ENCODE measurements at regions not wholly inside any gene's neighbourhood (a gene's known extent, or its start where the extent isn't known, plus 50 kb on each side); places are given as distances from the start of the nearest gene placed in this dataset.
"Not testable (repeated sequence)": the region's sequence is repeated elsewhere in the genome, so short reads cannot be mapped to it uniquely, and the experiment has no call there.

GRCh38 chr7:126178865-126179264 is 1073.9 kb downstream of the GRM8 start:
- DNase-seq (ENCODE audit: low read depth), result no peak

- no peak for DNase-seq (ENCODE audit: low read depth)
Observed at GRCh38 chr7:126177782-126178181, 1075.0 kb downstream of the GRM8 start.

GRCh38 chr7:126166645-126167044 is 1086.1 kb downstream of the GRM8 start:
- DNase-seq (ENCODE audit: low read depth), result no peak

- DNase-seq (ENCODE audit: low read depth), result no peak
Observed at GRCh38 chr7:126163647-126164046, 1089.1 kb downstream of the GRM8 start.

- no peak for DNase-seq (ENCODE audit: low read depth)
Observed at GRCh38 chr7:126157391-126157790, 1095.3 kb downstream of the GRM8 start.

GRCh38 chr7:126150278-126150958 is 1102.3 kb downstream of the GRM8 start:
- DNase-seq (ENCODE audit: low read depth), result no peak

GRCh38 chr7:126140858-126141466 is 1111.8 kb downstream of the GRM8 start:
- DNase-seq (ENCODE audit: low read depth), result no peak

GRCh38 chr7:126119981-126120380 is 1132.8 kb downstream of the GRM8 start:
- DNase-seq (ENCODE audit: low read depth), result no peak

- DNase-seq (ENCODE audit: low read depth), result no peak
Observed at GRCh38 chr7:126103582-126103981, 1149.2 kb downstream of the GRM8 start.

- no peak for DNase-seq (ENCODE audit: low read depth)
Observed at GRCh38 chr7:126083014-126083413, 1153.4 kb upstream of the POT1 start.

GRCh38 chr7:126079581-126079980 is 1150.0 kb upstream of the POT1 start:
- no peak for DNase-seq (ENCODE audit: low read depth)

GRCh38 chr7:126079151-126079550 is 1149.5 kb upstream of the POT1 start:
- no peak for DNase-seq (ENCODE audit: low read depth)

- no peak for DNase-seq (ENCODE audit: low read depth)
Observed at GRCh38 chr7:126065766-126066165, 1136.1 kb upstream of the POT1 start.

- no peak for DNase-seq (ENCODE audit: low read depth)
Observed at GRCh38 chr7:126057979-126058378, 1128.4 kb upstream of the POT1 start.

- DNase-seq (ENCODE audit: low read depth), result not testable (repeated sequence)
Observed at GRCh38 chr7:126056613-126057012, 1127.0 kb upstream of the POT1 start.

GRCh38 chr7:126052229-126052628 is 1122.6 kb upstream of the POT1 start:
- no peak for DNase-seq (ENCODE audit: low read depth)

GRCh38 chr7:126044662-126045061 is 1115.0 kb upstream of the POT1 start:
- DNase-seq (ENCODE audit: low read depth), result no peak

- no peak for DNase-seq (ENCODE audit: low read depth)
Observed at GRCh38 chr7:126041472-126041871, 1111.8 kb upstream of the POT1 start.

GRCh38 chr7:126040114-126041045 is 1110.8 kb upstream of the POT1 start:
- DNase-seq (ENCODE audit: low read depth), result no peak

GRCh38 chr7:126026421-126027088 is 1096.9 kb upstream of the POT1 start:
- DNase-seq (ENCODE audit: low read depth), result no peak

GRCh38 chr7:126022452-126022851 is 1092.8 kb upstream of the POT1 start:
- no peak for DNase-seq (ENCODE audit: low read depth)

GRCh38 chr7:126016722-126017121 is 1087.1 kb upstream of the POT1 start:
- no peak for DNase-seq (ENCODE audit: low read depth)
